ENCODE measurements at regions not wholly inside any gene's neighbourhood (a gene's known extent, or its start where the extent isn't known, plus 50 kb on each side); places are given as distances from the start of the nearest gene placed in this dataset.

GRCh38 chr6:14726816-14727493, 518.9 kb upstream of the JARID2 start:
- TF ChIP-seq CTCF (IDR thresholded peaks at IDR 0.05) (no peak), POLR2A (IDR thresholded peaks at IDR 0.05) (no peak), POLR2AphosphoS5 (IDR thresholded peaks at IDR 0.05) (peak in 1 of 4 donors; percentile 5)

Measured in sigmoid colon (tissue), 4 donors.